ENCODE measurements at regions not wholly inside any gene's neighbourhood (a gene's known extent, or its start where the extent isn't known, plus 50 kb on each side); places are given as distances from the start of the nearest gene placed in this dataset.

- Mint-ChIP-seq H3K27me3 (ENCODE audit: low read depth) (no peaks in the 10 kb centered on the region), H3K9me3 (peaks cover 16% of the 10 kb centered on the region), H3K4me3 (no peak overlapping the region), H3K27ac (ENCODE audit: unreplicated experiment) (no peak overlapping the region), H3K36me3 (ENCODE audit: low read depth) (peaks cover 4% of the 10 kb centered on the region), H3K4me1 (no peaks in the 10 kb centered on the region)
- DNase-seq (ENCODE audit: low read depth, low spot score), result no peak
- TF ChIP-seq CTCF (conservative IDR thresholded peaks at IDR 0.05), result no peak
Measured at GRCh38 chr4:18914182-18914581, 892.6 kb upstream of the LCORL start.

- no peak for DNase-seq (ENCODE audit: low read depth, low spot score)
- Mint-ChIP-seq H3K4me3 (no peak overlapping the region), H3K27me3 (ENCODE audit: low read depth) (no peaks in the 10 kb centered on the region), H3K36me3 (ENCODE audit: low read depth) (no peaks in the 10 kb centered on the region), H3K4me1 (no peaks in the 10 kb centered on the region), H3K9me3 (no peaks in the 10 kb centered on the region), H3K27ac (ENCODE audit: unreplicated experiment) (no peak overlapping the region)
- no peak for TF ChIP-seq CTCF (conservative IDR thresholded peaks at IDR 0.05)
Measured at GRCh38 chr4:18894928-18895327, 873.4 kb upstream of the LCORL start.

- Mint-ChIP-seq H3K9me3 (no peaks in the 10 kb centered on the region), H3K4me3 (no peak overlapping the region), H3K4me1 (peaks cover 9% of the 10 kb centered on the region), H3K27me3 (ENCODE audit: low read depth) (no peaks in the 10 kb centered on the region), H3K27ac (ENCODE audit: unreplicated experiment) (peak overlapping the region; percentile 31), H3K36me3 (ENCODE audit: low read depth) (no peaks in the 10 kb centered on the region)
- TF ChIP-seq CTCF (conservative IDR thresholded peaks at IDR 0.05), result no peak
- DNase-seq (ENCODE audit: low read depth, low spot score), result no peak
Measured at GRCh38 chr4:18882468-18882867, 860.9 kb upstream of the LCORL start.

GRCh38 chr4:18881556-18881955 lies 860.0 kb upstream of the LCORL start:
- no peak overlapping the region for H3K27ac Mint-ChIP-seq (ENCODE audit: unreplicated experiment)
- no peak overlapping the region for H3K4me3 Mint-ChIP-seq
- no peaks in the 10 kb centered on the region for H3K27me3 Mint-ChIP-seq (ENCODE audit: low read depth)

GRCh38 chr4:18880871-18881270 lies 859.3 kb upstream of the LCORL start:
- TF ChIP-seq CTCF (conservative IDR thresholded peaks at IDR 0.05), result no peak
- no peak overlapping the region for H3K4me3 Mint-ChIP-seq
- peaks cover 5% of the 10 kb centered on the region for H3K9me3 Mint-ChIP-seq
- no peak for DNase-seq (ENCODE audit: low read depth, low spot score)
- H3K4me1 Mint-ChIP-seq, result peaks cover 9% of the 10 kb centered on the region
- no peaks in the 10 kb centered on the region for H3K27me3 Mint-ChIP-seq (ENCODE audit: low read depth)
- peaks cover 4% of the 10 kb centered on the region for H3K36me3 Mint-ChIP-seq (ENCODE audit: low read depth)
- no peak overlapping the region for H3K27ac Mint-ChIP-seq (ENCODE audit: unreplicated experiment)

More at GRCh38 chr4:18881556-18881955, 860.0 kb upstream of the LCORL start:
- no peak for TF ChIP-seq CTCF (conservative IDR thresholded peaks at IDR 0.05)
- Mint-ChIP-seq H3K36me3 (ENCODE audit: low read depth) (peaks cover 4% of the 10 kb centered on the region), H3K4me1 (peaks cover 9% of the 10 kb centered on the region), H3K9me3 (peaks cover 5% of the 10 kb centered on the region)
- no peak for DNase-seq (ENCODE audit: low read depth, low spot score)

GRCh38 chr4:18878561-18878960 lies 857.0 kb upstream of the LCORL start:
- Mint-ChIP-seq H3K4me1 (peaks cover 9% of the 10 kb centered on the region), H3K27me3 (ENCODE audit: low read depth) (no peaks in the 10 kb centered on the region), H3K4me3 (no peak overlapping the region), H3K27ac (ENCODE audit: unreplicated experiment) (no peak overlapping the region), H3K36me3 (ENCODE audit: low read depth) (peaks cover 4% of the 10 kb centered on the region), H3K9me3 (peaks cover 10% of the 10 kb centered on the region)
- no peak for DNase-seq (ENCODE audit: low read depth, low spot score)
- no peak for TF ChIP-seq CTCF (conservative IDR thresholded peaks at IDR 0.05)
